ENCODE measurements at regions not wholly inside any gene's neighbourhood (a gene's known extent, or its start where the extent isn't known, plus 50 kb on each side); places are given as distances from the start of the nearest gene placed in this dataset.

DNA sequence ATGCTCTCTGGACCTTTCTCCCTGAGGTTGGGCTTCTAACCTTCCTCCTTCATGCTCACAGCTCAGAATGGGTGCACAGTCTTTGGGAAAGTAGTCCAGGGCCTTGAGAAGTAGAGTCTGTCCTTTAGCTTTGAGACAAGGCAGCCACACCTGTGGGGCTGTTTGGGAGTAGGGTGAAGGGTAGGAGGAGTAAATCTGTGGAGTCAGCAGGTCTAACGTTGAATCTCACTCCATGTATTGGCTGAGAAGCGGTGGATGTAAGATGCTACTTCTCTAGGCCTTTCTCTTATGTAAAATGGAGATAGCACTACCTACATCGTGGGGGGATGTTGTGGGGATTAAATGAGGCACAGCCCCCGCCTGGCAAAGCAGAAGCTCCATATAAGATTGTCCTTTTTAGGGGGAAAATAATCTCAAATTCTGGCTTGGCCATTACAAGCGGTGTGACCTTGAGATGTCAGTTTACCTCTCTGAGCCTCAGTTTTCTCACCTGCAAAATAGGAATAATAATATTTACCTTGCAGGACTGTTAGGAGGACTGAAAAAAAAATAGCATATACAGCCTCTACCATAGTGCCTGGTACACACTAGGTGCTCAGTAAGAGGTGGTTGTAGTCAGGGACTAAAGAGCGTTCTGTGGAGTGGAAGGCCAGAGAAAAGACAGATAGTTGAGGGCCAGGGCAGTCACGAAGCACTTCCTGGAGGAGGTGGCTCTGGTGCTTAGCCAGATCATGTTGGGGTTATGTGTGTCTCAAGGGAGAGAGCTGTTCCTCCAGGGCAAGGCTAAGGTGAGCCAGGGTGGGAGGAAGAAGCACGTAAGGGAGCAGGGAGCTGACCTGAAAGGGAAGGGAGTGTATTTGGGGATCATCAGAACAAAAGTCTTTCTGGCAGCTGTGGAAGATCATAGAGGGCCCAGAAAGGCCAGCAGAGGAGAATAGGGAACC lies 82.8 kb upstream of the MRPS22 start:
- no peak for TF ChIP-seq POLR2A (IDR thresholded peaks at IDR 0.05; ENCODE audit: insufficient read depth in 1 of 2, low read depth in 2 of 2, low read length in 2 of 2)
- no peak for TF ChIP-seq ZNF253 (CRISPR knock-in tag; IDR thresholded peaks at IDR 0.05; ENCODE audit: borderline replicate concordance)
- TF ChIP-seq SALL1 (CRISPR knock-in tag; IDR thresholded peaks at IDR 0.05), result no peak
- TF ChIP-seq SMAD9 (CRISPR knock-in tag; IDR thresholded peaks at IDR 0.05), result no peak
- TF ChIP-seq, protein P1, sequence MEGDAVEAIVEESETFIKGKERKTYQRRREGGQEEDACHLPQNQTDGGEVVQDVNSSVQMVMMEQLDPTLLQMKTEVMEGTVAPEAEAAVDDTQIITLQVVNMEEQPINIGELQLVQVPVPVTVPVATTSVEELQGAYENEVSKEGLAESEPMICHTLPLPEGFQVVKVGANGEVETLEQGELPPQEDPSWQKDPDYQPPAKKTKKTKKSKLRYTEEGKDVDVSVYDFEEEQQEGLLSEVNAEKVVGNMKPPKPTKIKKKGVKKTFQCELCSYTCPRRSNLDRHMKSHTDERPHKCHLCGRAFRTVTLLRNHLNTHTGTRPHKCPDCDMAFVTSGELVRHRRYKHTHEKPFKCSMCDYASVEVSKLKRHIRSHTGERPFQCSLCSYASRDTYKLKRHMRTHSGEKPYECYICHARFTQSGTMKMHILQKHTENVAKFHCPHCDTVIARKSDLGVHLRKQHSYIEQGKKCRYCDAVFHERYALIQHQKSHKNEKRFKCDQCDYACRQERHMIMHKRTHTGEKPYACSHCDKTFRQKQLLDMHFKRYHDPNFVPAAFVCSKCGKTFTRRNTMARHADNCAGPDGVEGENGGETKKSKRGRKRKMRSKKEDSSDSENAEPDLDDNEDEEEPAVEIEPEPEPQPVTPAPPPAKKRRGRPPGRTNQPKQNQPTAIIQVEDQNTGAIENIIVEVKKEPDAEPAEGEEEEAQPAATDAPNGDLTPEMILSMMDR (CRISPR knock-in tag; IDR thresholded peaks at IDR 0.05), result no peak
- TF ChIP-seq HCFC1 (IDR thresholded peaks at IDR 0.05; ENCODE audit: low read depth, low read length), result no peak
- TF ChIP-seq SRF (IDR thresholded peaks at IDR 0.05; ENCODE audit: low read depth, low read length), result no peak
- no peak for TF ChIP-seq TBX3 (IDR thresholded peaks at IDR 0.05; ENCODE audit: borderline replicate concordance)
- no peak for TF ChIP-seq MZF1 (CRISPR knock-in tag; IDR thresholded peaks at IDR 0.05; ENCODE audit: borderline replicate concordance)
- TF ChIP-seq NFE2L1 (CRISPR knock-in tag; IDR thresholded peaks at IDR 0.05; ENCODE audit: borderline replicate concordance), result no peak
- TF ChIP-seq, protein P2, sequence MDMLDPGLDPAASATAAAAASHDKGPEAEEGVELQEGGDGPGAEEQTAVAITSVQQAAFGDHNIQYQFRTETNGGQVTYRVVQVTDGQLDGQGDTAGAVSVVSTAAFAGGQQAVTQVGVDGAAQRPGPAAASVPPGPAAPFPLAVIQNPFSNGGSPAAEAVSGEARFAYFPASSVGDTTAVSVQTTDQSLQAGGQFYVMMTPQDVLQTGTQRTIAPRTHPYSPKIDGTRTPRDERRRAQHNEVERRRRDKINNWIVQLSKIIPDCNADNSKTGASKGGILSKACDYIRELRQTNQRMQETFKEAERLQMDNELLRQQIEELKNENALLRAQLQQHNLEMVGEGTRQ (IDR thresholded peaks at IDR 0.05; ENCODE audit: low read depth, low read length), result no peak
- TF ChIP-seq, protein P2 (CRISPR knock-in tag; IDR thresholded peaks at IDR 0.05; ENCODE audit: borderline replicate concordance), result no peak
- no peak for TF ChIP-seq GABPA (IDR thresholded peaks at IDR 0.05; ENCODE audit: low read depth, low read length)
- TF ChIP-seq GABPA (CRISPR knock-in tag; IDR thresholded peaks at IDR 0.05; ENCODE audit: low read depth), result no peak
- TF ChIP-seq, protein P3, sequence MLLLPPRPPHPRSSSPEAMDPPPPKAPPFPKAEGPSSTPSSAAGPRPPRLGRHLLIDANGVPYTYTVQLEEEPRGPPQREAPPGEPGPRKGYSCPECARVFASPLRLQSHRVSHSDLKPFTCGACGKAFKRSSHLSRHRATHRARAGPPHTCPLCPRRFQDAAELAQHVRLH (CRISPR knock-in tag; IDR thresholded peaks at IDR 0.05; ENCODE audit: borderline replicate concordance, low read depth), result no peak
